H1 (cell line): ENCODE measurements at regions not wholly inside any gene's neighbourhood (a gene's known extent, or its start where the extent isn't known, plus 50 kb on each side); places are given as distances from the start of the nearest gene placed in this dataset.

Experiments used
- ASH2L ChIP-seq: fragments of 200-600, 300-600 bp; sonication (generic); IDR thresholded peaks from one replicate; pipeline ENCODE4 v1.7.1; 2017; ENCODE audit warnings: low read length
- BCL11A ChIP-seq, 2 experiments: IDR thresholded peaks; one replicate each; pipeline ENCODE4 v1.6.1; 2011; ENCODE audit warnings: low read depth in 2 of 2, low read length in 2 of 2, mild to moderate bottlenecking in 2 of 2
- CTBP2 ChIP-seq: IDR thresholded peaks from 2 replicates; pipeline ENCODE4 v1.7.0; 2011; ENCODE audit warnings: borderline replicate concordance, mild to moderate bottlenecking, moderate library complexity, mixed read lengths, low read length; ENCODE audit not compliant: insufficient read depth, insufficient read length
- EP300 ChIP-seq, 2 experiments: IDR thresholded peaks; 1 replicate in 1 of 2; 2 replicates in 1 of 2; pipeline ENCODE4 v1.6.1; 2011 to 2012; ENCODE audit warnings: low read depth in 2 of 2, low read length in 2 of 2, mild to moderate bottlenecking in 2 of 2, borderline replicate concordance in 1 of 2, inconsistent platforms in 1 of 2, moderate library complexity in 1 of 2
- GABPA ChIP-seq: IDR thresholded peaks from 2 replicates; pipeline ENCODE4 v1.6.1; 2011; ENCODE audit warnings: mild to moderate bottlenecking, low read length, moderate library complexity, borderline replicate concordance; ENCODE audit not compliant: insufficient read depth
- HDAC2 ChIP-seq, 2 experiments: fragments of 300-600 bp in 1 of 2; sonication (generic) in 1 of 2; IDR thresholded peaks; 2 replicates each; pipeline ENCODE4 v1.6.1; 2011 to 2012; ENCODE audit warnings: low read depth in 2 of 2, low read length in 2 of 2, mild to moderate bottlenecking in 2 of 2, moderate library complexity in 2 of 2, borderline replicate concordance in 1 of 2, inconsistent platforms in 1 of 2
- JUN ChIP-seq: IDR thresholded peaks from 2 replicates; pipeline ENCODE4 v1.6.1; 2011; ENCODE audit warnings: low read depth, mild to moderate bottlenecking, improper control_type of control experiment, low read length
- KDM4A ChIP-seq: IDR thresholded peaks from one replicate; pipeline ENCODE4 v1.7.1; 2012; ENCODE audit warnings: low read depth, mild to moderate bottlenecking, moderate library complexity, low read length, inconsistent platforms; ENCODE audit not compliant: severe bottlenecking
- NRF1 ChIP-seq: IDR thresholded peaks from 2 replicates; pipeline ENCODE4 v1.6.1; 2011; ENCODE audit warnings: mild to moderate bottlenecking, low read depth, low read length, improper control_type of control experiment
- PHF8 ChIP-seq: fragments of 200-600 bp; sonication (generic); conservative IDR thresholded peaks from 2 replicates; pipeline ENCODE4 v1.7.1; 2012; ENCODE audit warnings: low read depth, mild to moderate bottlenecking, inconsistent platforms, low read length, moderate library complexity
- POLR2AphosphoS5 ChIP-seq: IDR thresholded peaks from 2 replicates; pipeline ENCODE4 v1.6.1; 2011; ENCODE audit warnings: low read depth, low read length
- RAD21 ChIP-seq, 2 experiments: IDR thresholded peaks in 1 of 2; conservative IDR thresholded peaks in 1 of 2; 2 replicates each; pipeline ENCODE4 v1.6.1; 2011; ENCODE audit warnings: low read depth in 2 of 2, low read length in 2 of 2, improper control_type of control experiment in 1 of 2, inconsistent platforms in 1 of 2, mild to moderate bottlenecking in 1 of 2, moderate library complexity in 1 of 2
- RFX5 ChIP-seq: IDR thresholded peaks from 2 replicates; pipeline ENCODE4 v1.6.1; 2011; ENCODE audit warnings: low read depth, low read length, improper control_type of control experiment, borderline replicate concordance
- RNF2 ChIP-seq: fragments of 200-900, 300-1000 bp; sonication (generic); IDR thresholded peaks from 2 replicates; pipeline ENCODE4 v1.7.1; 2016; ENCODE audit warnings: borderline replicate concordance, low read depth, mild to moderate bottlenecking, antibody characterized with exemption, low read length; ENCODE audit not compliant: poor library complexity, severe bottlenecking; ENCODE audit errors: missing control alignments
- SIN3A ChIP-seq, 2 experiments: IDR thresholded peaks in 1 of 2; conservative IDR thresholded peaks in 1 of 2; 2 replicates each; pipeline ENCODE4 v1.6.1; 2011 to 2012; ENCODE audit warnings: low read length in 2 of 2, improper control_type of control experiment in 1 of 2, low read depth in 1 of 2, mild to moderate bottlenecking in 1 of 2
- SP4 ChIP-seq: IDR thresholded peaks from 2 replicates; pipeline ENCODE4 v1.6.1; 2012; ENCODE audit warnings: low read length, inconsistent platforms
- TF ChIP-seq, protein P1 (sequence below), 3 experiments: IDR thresholded peaks; 1 replicate in 2 of 3; 2 replicates in 1 of 3; pipeline versions ENCODE4 v1.5.1 to v1.6.1; 2011; ENCODE audit warnings: low read length in 3 of 3, mild to moderate bottlenecking in 3 of 3, inconsistent platforms in 2 of 3, low read depth in 1 of 3, moderate library complexity in 1 of 3; ENCODE audit not compliant: insufficient read depth in 1 of 3; ENCODE audit errors: control extremely low read depth in 1 of 3

DNA sequence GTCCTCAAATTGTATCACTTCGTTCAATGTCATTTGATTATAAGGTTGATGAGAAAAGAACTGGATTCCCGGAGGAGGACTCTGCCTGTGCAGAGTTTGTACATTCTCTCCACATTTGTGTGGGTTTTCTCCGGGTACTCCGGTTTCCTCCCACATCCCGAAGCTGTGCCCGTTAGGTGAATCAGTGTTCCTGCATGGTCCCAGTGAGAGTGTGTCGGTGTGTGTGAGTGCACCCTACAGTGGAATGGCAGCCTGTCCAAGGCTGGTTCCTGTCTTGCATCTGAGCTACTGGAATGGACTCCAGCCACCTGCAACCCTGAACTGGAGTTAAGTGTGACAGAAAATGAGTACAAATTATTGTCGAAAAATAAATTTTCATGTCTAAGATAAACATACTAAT, 92.2 kb upstream of the KCTD3 start (continued):
- TF ChIP-seq EP300 (IDR thresholded peaks at IDR 0.05; ENCODE audit: borderline replicate concordance in 1 of 2, low read depth in 2 of 2, low read length in 2 of 2) (no peak), SP4 (no peak), RAD21 (IDR thresholded peaks at IDR 0.05 in 1 of 2, conservative IDR thresholded peaks at IDR 0.05 in 1 of 2; ENCODE audit: low read depth in 2 of 2, low read length in 2 of 2) (no peak), HDAC2 (IDR thresholded peaks at IDR 0.05; ENCODE audit: borderline replicate concordance in 1 of 2, low read depth in 2 of 2, low read length in 2 of 2) (no peak), SIN3A (conservative IDR thresholded peaks at IDR 0.05 in 1 of 2, IDR thresholded peaks at IDR 0.05 in 1 of 2; ENCODE audit: low read depth in 1 of 2, low read length in 2 of 2) (no peak), GABPA (no peak), POLR2AphosphoS5 (no peak), CTBP2 (no peak), RFX5 (no peak), PHF8 (no peak), JUN (no peak), KDM4A (no peak), RNF2 (no peak), ASH2L (no peak), NRF1 (no peak), BCL11A (IDR thresholded peaks at IDR 0.05; ENCODE audit: low read depth in 2 of 2, low read length in 2 of 2) (no peak)
- TF ChIP-seq, protein P1, sequence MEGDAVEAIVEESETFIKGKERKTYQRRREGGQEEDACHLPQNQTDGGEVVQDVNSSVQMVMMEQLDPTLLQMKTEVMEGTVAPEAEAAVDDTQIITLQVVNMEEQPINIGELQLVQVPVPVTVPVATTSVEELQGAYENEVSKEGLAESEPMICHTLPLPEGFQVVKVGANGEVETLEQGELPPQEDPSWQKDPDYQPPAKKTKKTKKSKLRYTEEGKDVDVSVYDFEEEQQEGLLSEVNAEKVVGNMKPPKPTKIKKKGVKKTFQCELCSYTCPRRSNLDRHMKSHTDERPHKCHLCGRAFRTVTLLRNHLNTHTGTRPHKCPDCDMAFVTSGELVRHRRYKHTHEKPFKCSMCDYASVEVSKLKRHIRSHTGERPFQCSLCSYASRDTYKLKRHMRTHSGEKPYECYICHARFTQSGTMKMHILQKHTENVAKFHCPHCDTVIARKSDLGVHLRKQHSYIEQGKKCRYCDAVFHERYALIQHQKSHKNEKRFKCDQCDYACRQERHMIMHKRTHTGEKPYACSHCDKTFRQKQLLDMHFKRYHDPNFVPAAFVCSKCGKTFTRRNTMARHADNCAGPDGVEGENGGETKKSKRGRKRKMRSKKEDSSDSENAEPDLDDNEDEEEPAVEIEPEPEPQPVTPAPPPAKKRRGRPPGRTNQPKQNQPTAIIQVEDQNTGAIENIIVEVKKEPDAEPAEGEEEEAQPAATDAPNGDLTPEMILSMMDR (IDR thresholded peaks at IDR 0.05; ENCODE audit: control extremely low read depth in 1 of 3, insufficient read depth in 1 of 3, low read depth in 1 of 3, low read length in 3 of 3), result no peak
- TF ChIP-seq, all 59 proteins: peak for 0
